GM23338 (cell line): ENCODE measurements at regions not wholly inside any gene's neighbourhood (a gene's known extent, or its start where the extent isn't known, plus 50 kb on each side); places are given as distances from the start of the nearest gene placed in this dataset.

Experiments
- EZH2phosphoT487 ChIP-seq: fragments of 200-600 bp; sonication (generic); IDR thresholded peaks from one replicate; pipeline ENCODE4 v1.8.1; 2018; ENCODE audit warnings: antibody characterized with exemption; ENCODE audit not compliant: unreplicated experiment
- TF ChIP-seq, protein P1 (sequence below): IDR thresholded peaks from 2 replicates; pipeline ENCODE4 v1.6.1; 2016; ENCODE audit warnings: antibody characterized with exemption
- TF ChIP-seq, protein P2 (sequence below), 2 experiments: fragments of 200-600 bp in 1 of 2; sonication (generic) in 1 of 2; conservative IDR thresholded peaks; 2 replicates each; pipeline versions ENCODE4 v1.5.1 to v1.6.1; 2016 to 2017; ENCODE audit warnings: antibody characterized with exemption in 2 of 2, low read depth in 2 of 2, mild to moderate bottlenecking in 2 of 2, moderate library complexity in 1 of 2

DNA sequence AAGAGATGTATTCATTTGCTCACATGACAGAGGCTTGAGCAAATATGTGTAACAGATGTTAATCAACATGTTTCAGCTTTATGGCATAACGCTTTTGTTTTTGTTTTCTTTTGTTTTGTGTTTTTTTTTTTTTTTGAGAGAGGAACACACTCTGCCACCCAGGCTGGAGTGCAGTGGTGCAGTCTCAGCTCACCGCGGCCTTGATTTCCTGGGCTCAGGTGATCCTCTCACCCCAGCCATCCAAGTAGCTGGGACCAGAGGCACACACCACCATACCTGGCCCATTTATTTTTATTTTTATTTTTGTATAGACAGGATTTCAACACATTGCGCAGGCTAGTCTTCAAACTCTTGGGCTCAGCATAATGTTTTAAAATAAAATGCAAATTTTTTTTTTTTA, 1504.4 kb upstream of the CADM2 start:
- TF ChIP-seq, protein P1, sequence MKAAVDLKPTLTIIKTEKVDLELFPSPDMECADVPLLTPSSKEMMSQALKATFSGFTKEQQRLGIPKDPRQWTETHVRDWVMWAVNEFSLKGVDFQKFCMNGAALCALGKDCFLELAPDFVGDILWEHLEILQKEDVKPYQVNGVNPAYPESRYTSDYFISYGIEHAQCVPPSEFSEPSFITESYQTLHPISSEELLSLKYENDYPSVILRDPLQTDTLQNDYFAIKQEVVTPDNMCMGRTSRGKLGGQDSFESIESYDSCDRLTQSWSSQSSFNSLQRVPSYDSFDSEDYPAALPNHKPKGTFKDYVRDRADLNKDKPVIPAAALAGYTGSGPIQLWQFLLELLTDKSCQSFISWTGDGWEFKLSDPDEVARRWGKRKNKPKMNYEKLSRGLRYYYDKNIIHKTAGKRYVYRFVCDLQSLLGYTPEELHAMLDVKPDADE = no peak
- no peak for TF ChIP-seq EZH2phosphoT487
- TF ChIP-seq, protein P2, sequence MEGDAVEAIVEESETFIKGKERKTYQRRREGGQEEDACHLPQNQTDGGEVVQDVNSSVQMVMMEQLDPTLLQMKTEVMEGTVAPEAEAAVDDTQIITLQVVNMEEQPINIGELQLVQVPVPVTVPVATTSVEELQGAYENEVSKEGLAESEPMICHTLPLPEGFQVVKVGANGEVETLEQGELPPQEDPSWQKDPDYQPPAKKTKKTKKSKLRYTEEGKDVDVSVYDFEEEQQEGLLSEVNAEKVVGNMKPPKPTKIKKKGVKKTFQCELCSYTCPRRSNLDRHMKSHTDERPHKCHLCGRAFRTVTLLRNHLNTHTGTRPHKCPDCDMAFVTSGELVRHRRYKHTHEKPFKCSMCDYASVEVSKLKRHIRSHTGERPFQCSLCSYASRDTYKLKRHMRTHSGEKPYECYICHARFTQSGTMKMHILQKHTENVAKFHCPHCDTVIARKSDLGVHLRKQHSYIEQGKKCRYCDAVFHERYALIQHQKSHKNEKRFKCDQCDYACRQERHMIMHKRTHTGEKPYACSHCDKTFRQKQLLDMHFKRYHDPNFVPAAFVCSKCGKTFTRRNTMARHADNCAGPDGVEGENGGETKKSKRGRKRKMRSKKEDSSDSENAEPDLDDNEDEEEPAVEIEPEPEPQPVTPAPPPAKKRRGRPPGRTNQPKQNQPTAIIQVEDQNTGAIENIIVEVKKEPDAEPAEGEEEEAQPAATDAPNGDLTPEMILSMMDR (conservative IDR thresholded peaks at IDR 0.05; ENCODE audit: low read depth in 2 of 2) = no peak
